GM19099 (cell line): ENCODE measurements at regions not wholly inside any gene's neighbourhood (a gene's known extent, or its start where the extent isn't known, plus 50 kb on each side); places are given as distances from the start of the nearest gene placed in this dataset.

ENCODE experiments used
- POLR2A ChIP-seq: IDR thresholded peaks from 3 replicates; pipeline ENCODE4 v1.6.1; 2011; ENCODE audit warnings: low read depth; ENCODE audit not compliant: insufficient read length; ENCODE audit errors: extremely low read depth

DNA sequence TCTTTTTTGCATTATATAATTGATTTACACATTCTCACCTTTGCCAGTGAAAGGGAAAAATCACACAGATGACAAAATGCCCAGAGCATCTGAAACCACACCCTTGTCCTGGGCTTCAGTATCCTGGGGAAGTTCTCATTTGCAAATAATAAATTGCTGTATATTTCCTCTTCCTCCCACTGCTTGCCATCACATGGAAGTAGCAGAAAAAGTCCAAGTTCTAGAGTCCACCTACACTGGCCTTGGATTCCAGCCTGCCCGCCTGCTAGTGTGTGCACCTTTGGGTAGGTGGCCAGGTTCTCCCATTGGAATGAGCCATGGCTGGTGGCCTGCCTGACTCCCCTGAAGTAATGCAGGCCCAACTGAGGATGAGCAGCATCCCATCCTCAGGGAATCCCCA, 149.4 kb downstream of the GADD45G start:
- no peak for TF ChIP-seq POLR2A

DNA sequence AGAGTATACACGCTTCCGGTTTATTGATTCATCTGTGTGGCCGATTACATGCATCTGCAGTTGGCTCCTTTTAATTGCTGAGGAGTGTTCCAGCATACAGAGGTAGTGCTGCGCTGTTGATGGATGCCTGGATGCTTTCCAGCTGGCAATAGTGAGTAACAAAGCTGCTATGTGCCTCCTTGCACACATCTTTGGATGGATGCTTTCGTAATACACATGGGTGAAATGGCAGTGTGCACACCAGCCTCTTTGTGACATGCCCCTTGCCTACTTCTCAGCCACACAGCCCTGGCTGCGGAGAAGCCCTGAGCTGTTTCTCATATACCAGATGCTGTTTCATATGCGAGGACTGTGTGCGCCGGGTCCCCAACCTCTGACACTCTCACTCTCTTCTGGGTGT, 151.0 kb downstream of the GADD45G start:
- no peak for TF ChIP-seq POLR2A

DNA sequence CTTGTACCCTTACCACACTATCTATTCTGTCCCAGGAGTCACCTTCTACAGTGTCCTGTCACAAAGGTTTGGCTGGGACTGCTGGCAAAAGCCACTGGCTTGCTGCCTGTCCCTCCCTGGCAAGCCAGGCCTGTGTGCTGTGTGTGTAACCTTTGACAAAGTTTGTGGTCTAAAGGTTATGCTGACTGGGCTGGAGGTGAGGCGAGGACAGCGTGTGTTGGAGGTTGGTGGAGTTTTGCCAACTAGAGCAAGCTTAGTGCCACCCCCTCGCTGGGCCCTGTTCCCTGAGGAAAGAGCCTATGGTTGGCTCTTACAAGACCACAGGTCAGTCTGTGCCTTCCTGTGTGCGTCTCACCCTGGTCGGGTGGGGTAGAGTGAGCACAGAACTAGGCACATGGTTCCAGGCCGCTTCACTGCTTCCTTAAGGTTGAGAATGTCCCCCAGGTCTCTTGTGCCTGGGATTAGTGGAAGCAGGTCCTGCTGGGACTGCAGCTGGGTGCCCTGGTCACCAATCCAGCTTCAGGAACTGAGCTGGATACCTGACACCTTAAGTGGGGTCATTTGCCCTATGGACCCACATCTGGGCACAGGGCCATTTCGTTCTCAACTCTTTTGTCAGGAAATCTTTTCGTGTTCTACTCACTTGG, 152.2 kb downstream of the GADD45G start:
- TF ChIP-seq POLR2A: no peak

DNA sequence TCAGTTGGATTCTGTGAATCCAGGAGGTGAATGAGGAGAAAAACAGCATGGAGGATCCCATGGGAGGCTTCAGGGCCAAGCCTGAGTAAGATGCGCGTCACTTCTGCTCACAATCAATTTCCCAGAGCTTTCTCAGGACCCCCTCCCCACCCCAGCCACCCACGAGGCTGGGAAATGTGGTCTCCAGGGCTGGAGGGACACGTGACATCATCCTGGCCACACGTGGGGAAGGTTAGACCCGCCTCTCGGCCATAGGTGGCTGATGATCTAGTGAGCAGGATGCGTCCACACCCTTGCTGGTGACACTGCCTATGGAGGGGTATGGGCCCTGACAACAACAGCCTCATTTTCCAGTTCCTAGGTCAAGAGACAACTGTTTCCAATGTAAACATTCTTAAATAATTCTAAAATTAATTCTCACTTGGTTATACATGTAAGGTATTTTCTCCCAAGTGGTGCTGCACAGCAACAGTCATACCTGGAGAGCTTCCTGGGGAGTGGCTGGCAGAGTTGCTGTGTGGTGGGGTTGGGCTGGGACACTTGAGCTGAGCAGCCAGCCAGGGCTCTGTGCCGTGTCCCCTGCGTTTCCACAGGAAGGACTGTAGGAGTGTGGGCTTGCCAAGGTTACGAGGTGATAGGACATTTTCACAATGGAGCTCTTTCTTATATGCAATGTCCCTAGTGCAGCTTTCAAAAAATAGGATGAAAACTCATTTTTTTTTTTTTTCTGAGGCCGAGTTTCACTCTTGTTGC, 153.1 kb downstream of the GADD45G start:
- TF ChIP-seq POLR2A: no peak

DNA sequence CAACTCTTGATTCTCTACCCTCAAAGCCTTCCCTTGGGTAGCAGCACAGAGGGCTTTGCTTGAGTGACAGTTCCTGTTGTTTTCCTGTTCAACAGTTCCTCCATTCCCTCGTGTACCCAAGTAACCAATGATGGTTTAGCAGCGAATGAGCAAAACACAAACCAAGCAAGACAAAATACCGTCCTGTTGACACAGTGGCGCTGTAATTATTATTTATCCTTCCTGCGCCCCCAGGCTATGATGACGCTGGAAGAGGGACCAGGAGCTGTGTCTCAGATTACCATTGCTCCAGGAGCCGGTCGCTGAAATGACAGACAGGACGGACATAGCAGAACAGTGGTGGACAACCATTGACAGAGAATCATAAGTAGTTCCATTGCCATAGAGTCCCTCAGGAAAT, 154.8 kb downstream of the GADD45G start:
- no peak for TF ChIP-seq POLR2A

DNA sequence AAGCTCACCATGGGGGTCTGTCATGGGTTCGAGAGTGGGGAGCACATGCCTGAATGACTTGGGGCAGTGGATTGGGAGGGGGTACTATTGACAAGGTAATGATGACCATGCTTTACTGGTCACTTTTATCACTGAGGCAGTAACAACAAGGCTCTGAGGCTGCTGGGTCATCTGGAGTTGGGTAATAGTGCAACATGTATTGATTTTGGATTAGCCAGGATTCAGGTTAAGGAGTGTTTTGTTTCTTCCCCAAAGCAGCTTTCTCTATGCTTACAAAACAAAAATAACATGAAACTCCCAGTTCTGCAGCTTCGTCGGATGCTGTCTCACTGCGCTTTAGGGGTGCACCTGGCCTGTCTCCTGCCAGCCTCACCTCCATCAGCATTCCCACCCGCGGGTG, 155.3 kb downstream of the GADD45G start:
- TF ChIP-seq POLR2A: no peak

DNA sequence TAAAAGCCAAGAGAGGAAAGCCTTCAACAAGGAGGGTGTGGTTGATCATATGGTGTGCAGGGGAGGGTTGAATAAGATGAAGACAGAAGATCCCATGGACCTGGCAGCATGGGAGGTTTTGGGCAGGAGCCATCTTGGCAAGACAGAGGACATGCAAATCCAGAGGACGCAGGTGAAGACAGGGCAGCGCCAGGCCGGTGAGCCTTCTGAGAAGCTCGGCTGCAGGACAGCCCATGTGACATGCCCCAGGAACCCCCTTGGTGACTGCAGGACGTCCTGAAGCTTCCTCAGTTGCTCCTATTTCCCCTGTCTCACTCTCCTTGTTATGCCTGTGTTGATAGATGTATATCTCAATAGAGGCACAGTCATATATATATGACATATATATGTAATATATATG, 159.4 kb downstream of the GADD45G start:
- no peak for TF ChIP-seq POLR2A

DNA sequence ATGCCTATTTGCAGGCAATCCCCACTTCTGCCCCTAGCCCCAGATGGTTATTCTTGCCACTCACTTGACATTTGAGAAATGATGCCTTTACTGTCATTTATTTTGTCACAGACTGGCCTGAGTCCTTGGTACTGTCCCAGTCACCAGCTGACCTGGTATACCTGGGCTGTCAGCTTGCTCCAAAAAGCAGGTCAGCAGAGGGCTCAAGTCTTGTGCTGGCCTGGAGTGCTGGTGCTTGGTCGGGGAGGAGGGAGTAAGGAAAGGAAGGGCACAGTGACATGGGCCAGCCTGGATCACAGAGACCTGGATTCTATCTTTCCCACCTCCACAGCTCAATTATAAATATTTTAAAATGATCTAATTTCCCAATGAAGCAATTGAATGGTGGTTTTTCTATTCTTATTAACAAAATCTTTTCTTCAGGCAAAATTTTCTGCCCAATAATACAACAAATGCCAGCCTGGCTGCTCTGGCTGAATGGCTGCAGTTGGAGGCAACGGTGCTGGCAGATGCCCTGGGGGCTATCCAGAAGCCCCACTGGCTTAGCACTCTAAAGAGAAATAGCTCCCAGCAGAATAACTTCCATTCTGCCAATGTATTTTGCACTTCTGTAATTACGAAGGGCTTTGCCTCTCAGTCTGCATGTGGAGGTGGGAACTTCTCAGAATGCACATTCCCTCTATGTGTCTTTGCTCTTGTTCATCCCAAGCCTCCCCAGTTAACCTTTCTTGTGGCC, 160.6 kb downstream of the GADD45G start:
- no peak for TF ChIP-seq POLR2A

DNA sequence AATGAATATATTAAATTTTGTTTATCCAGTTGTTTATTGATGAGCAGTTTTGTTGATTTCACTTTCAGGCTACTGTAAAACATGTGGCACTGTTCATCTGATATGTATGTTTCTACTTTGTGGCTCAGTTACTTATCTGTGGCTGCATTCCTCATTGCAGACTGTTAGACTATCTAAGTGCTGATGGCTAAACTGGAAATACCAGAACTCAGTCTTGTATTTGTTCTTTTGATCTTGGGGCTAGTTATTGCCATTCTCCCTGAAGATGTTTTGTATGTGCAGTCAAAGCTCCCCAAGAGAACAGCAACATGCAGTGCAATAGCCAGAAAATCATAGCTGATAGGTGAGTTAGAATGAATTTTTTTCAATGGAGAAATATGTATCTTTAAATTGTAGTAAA, 162.2 kb downstream of the GADD45G start:
- TF ChIP-seq POLR2A: no peak

DNA sequence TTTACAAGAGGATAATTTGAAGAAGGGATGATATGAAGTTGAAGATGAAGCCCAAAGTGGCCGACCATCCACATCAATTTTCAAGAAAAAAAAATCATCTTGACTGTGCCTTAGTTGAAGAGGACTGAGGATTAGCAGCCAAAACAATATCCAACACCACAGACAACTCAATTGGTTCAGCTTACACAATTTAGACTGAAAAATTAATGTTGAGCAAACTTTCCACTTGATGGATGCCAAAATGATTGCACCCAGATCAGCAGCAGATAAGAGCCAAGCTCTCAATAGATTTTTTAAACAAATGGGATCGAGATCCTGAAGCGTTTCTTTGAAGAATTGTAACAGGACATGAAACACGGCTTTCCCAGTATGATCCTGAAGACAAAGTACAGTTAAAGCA, 163.2 kb downstream of the GADD45G start:
- TF ChIP-seq POLR2A: no peak

DNA sequence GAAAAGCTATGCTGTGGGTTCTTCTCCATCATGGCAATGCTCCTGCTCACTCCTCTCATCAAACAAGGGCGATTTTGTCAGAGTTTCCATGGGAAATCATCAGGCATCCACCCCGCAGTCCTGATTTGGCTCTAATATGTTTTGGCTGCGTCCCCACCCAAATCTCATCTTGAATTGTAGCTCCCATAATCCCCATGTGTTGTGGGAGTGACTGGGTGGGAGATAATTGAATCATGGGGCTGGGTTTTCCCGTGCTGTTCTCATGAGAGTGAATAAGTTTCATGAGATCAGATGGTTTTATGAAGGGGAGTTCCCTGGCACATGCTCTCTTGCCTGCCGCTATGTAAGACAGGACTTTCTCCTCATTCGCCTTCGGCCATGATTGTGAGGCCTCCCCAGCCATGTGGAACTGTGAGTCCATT, 163.8 kb downstream of the GADD45G start:
- TF ChIP-seq POLR2A: no peak

DNA sequence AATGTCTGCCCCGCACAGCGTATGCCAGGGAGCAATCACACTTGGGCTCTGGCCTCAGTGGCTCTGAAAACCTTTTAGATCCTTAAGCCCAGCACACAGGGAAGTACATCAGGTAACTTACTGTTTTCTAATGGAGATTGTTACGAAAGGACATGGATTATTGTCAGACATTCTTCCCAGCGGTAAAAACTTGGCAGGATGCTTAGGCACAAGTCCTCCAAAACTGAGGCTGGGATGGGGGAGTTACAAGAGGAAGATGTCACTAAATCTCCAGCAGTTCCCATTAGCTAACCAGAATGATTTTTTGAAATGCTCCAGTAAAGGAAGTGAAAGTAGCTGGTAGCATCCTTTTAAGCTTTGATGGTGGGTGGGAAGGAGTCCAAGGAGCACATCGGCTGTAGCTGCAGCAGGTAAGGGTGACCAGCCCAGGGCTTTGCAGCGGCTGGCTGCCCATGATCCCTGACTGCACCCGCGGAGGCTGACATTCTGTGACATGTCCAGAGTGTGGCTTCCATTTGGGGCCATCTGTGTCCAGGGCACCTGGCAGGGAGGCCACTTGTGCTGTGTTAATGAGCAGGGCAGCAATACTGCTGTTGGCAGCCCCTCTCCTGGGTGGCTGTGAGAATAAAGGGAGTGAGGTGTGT, 165.8 kb downstream of the GADD45G start:
- TF ChIP-seq POLR2A: no peak

DNA sequence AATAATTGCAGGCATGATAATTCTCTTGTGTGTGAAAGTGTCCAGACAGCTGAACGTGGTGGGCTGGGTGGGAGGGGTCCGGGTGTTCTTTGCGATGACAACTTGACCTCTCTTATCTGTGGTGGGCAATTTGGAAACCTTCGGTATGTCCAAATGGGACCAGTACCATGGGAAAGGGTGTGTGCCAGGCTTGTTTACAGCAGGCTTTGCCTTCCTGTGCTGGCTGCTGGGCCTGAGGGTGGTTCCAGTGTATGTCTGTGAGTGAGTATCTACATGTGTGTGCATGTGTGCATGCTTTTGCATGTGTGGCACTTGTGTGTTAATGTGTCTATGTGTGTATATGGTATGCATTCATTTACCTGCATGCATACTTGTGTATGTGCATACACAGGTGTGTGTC, 166.4 kb downstream of the GADD45G start:
- no peak for TF ChIP-seq POLR2A

DNA sequence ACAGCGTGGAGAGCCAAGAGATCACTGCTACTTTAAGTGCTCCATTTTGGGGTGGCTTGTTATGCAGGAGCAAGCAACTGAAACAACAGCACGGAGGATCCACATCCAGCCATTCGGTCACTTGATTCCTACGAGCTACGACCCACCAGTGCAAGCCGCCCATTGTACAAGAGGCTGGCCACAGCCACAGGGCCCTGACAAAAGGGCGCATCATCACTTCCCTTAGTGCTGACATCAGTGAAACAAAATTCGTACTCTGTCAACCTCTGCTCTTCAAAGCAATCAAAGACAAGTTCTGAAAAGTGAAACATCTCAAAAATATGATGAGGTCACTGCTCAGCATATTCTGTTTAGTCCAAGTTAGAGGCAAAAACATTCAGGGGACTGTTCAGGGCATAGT, 168.4 kb downstream of the GADD45G start:
- no peak for TF ChIP-seq POLR2A

DNA sequence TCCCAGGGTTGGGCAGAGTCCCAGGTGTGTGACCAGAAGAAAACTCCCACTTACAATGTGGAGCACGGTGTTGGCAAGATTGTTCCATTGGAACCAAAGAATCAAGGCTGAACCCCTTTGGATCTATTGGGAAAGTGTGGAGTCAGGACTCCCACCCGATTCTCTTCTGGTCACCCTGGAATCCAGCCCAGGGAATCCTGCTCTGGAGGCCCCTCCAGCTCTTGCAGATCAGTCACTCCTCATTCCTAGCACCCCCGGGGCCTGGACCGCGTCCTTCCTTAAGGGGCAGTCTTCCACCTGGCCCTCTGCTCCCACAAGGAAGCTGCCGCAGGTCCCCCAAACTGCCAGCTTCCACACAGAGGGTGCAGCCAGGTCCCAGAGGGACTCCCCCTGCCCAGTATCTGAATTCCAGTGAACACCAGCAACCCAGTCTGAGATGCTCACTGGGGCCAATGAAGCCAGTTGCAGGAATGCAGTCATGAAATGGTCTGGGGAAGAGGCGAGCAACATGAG, 170.1 kb downstream of the GADD45G start:
- TF ChIP-seq POLR2A: no peak
